SU-DHL-6 (cell line): ENCODE measurements at regions not wholly inside any gene's neighbourhood (a gene's known extent, or its start where the extent isn't known, plus 50 kb on each side); places are given as distances from the start of the nearest gene placed in this dataset.

Experiments
- CTCF ChIP-seq: fragments of 200-600 bp; sonication (generic); IDR thresholded peaks from one replicate; pipeline ENCODE4 v1.5.1; 2017; ENCODE audit warnings: antibody characterized with exemption, mild to moderate bottlenecking, low read length, moderate library complexity; ENCODE audit not compliant: insufficient read depth, poor library complexity, severe bottlenecking
- EZH2phosphoT487 ChIP-seq: fragments of 200-600 bp; sonication (generic), shearing (Covaris generic); conservative IDR thresholded peaks from 2 replicates; pipeline ENCODE4 v1.6.1; 2018; ENCODE audit warnings: mild to moderate bottlenecking, antibody characterized with exemption, low read length, moderate library complexity, mixed read lengths

- no peak for TF ChIP-seq CTCF
- TF ChIP-seq EZH2phosphoT487 = no peak
Observed at GRCh38 chr6:152821525-152821924, 70.9 kb downstream of the VIP start.
